IMR-90 (cell line): ENCODE measurements at regions not wholly inside any gene's neighbourhood (a gene's known extent, or its start where the extent isn't known, plus 50 kb on each side); places are given as distances from the start of the nearest gene placed in this dataset.

Experiments
- ATAC-seq: fragments of 200-7000 bp; cut with Tn5 transposase; 2 replicates; pipeline ENCODE4 v1.9.1; 2020; ENCODE audit warnings: low read depth, mild to moderate bottlenecking, moderate library complexity
- BruUV-seq: library from RNA; stranded (reverse); fragments of 400-500 nt; replicated peaks from 2 replicates; lab custom pipeline; 2021; lab: Mats Ljungman, UMichigan
- CTCF ChIA-PET: fragments of 300-600 bp; formaldehyde crosslinking; extraction: SDS; loops from one replicate; lab custom pipeline; 2021; ENCODE audit warnings: antibody characterized with exemption; lab: Yijun Ruan, JAX
- POLR2A ChIA-PET: fragments of 300-600 bp; sonication (Branson Sonifier 250); formaldehyde crosslinking; loops from one replicate; lab custom pipeline; 2022; ENCODE audit warnings: antibody characterized with exemption; ENCODE audit not compliant: unreplicated experiment; lab: Charles Lee
- DNase-seq: peaks from one replicate; pipeline ENCODE4 v3.0.0; 2013
- H2AFZ ChIP-seq: replicated peaks from 2 replicates; pipeline ENCODE3; 2013; ENCODE audit warnings: low read length, mild to moderate bottlenecking; ENCODE audit not compliant: poor library complexity
- H2AK5ac ChIP-seq: 2 replicates; pipeline ENCODE4 v1.6.1; 2013; ENCODE audit warnings: low read depth, low read length, inconsistent platforms
- H2AK9ac ChIP-seq: replicated peaks from 2 replicates; pipeline ENCODE3; 2013; ENCODE audit warnings: mild to moderate bottlenecking, low read depth, low read length, moderate library complexity; ENCODE audit not compliant: poor library complexity
- H2BK120ac ChIP-seq: 2 replicates; pipeline ENCODE4 v1.6.1; 2013; ENCODE audit warnings: low read depth, low read length, inconsistent platforms
- H2BK15ac ChIP-seq: 3 replicates; pipeline ENCODE4 v1.6.1; 2013; ENCODE audit warnings: low read depth, low read length, inconsistent platforms
- H2BK20ac ChIP-seq: 2 replicates; pipeline ENCODE4 v1.6.1; 2013; ENCODE audit warnings: low read depth, mild to moderate bottlenecking, inconsistent platforms, low read length, moderate library complexity
- H2BK5ac ChIP-seq: 2 replicates; pipeline ENCODE4 v1.6.1; 2013; ENCODE audit warnings: mild to moderate bottlenecking, low read depth, low read length, inconsistent platforms; ENCODE audit not compliant: poor library complexity, severe bottlenecking
- H3K14ac ChIP-seq: replicated peaks from 2 replicates; pipeline ENCODE4 v1.6.1; 2013; ENCODE audit warnings: low read depth, low read length, inconsistent platforms
- H3K18ac ChIP-seq: 2 replicates; pipeline ENCODE4 v1.6.1; 2013; ENCODE audit warnings: low read depth, low read length, control low read depth
- H3K23ac ChIP-seq: 2 replicates; pipeline ENCODE4 v1.6.1; 2013; ENCODE audit warnings: low read depth, low read length, inconsistent platforms
- H3K27ac ChIP-seq: 2 replicates; pipeline ENCODE4 v1.5.1; 2013; ENCODE audit warnings: mild to moderate bottlenecking, control low read depth, low read length; ENCODE audit not compliant: insufficient read depth
- H3K27me3 ChIP-seq: 2 replicates; pipeline ENCODE4 v1.6.1; 2013; ENCODE audit warnings: low read length; ENCODE audit not compliant: control insufficient read depth, insufficient read depth
- H3K36me3 ChIP-seq: 2 replicates; pipeline ENCODE4 v1.6.1; 2013; ENCODE audit warnings: low read length, mixed read lengths; ENCODE audit not compliant: control insufficient read depth, insufficient read depth
- H3K4ac ChIP-seq: 2 replicates; pipeline ENCODE4 v1.6.1; 2013; ENCODE audit warnings: low read depth, low read length, inconsistent platforms
- H3K4me1 ChIP-seq: 2 replicates; pipeline ENCODE4 v1.6.1; 2013; ENCODE audit warnings: low read length, mixed read lengths; ENCODE audit not compliant: control insufficient read depth, insufficient read depth
- H3K4me2 ChIP-seq: 2 replicates; pipeline ENCODE4 v1.6.1; 2013; ENCODE audit warnings: low read depth, mild to moderate bottlenecking, control low read depth, low read length, moderate library complexity
- H3K4me3 ChIP-seq: 2 replicates; pipeline ENCODE4 v1.5.1; 2013; ENCODE audit warnings: low read depth, mild to moderate bottlenecking, control low read depth, low read length, moderate library complexity; ENCODE audit not compliant: insufficient read depth
- H3K56ac ChIP-seq: 2 replicates; pipeline ENCODE4 v1.6.1; 2013; ENCODE audit warnings: low read length, inconsistent platforms; ENCODE audit not compliant: insufficient read depth; ENCODE audit errors: extremely low read depth
- H3K79me1 ChIP-seq, 2 experiments: 2 replicates each; pipeline ENCODE4 v1.6.1; 2013; ENCODE audit warnings: low read length in 2 of 2, inconsistent platforms in 1 of 2, low read depth in 1 of 2
- H3K9ac ChIP-seq: 2 replicates; pipeline ENCODE4 v1.6.1; 2013; ENCODE audit warnings: low read depth, low read length, control low read depth
- H3K9me1 ChIP-seq: 2 replicates; pipeline ENCODE4 v1.6.1; 2013; ENCODE audit warnings: low read length, inconsistent platforms; ENCODE audit not compliant: insufficient read depth
- H3K9me3 ChIP-seq: 2 replicates; pipeline ENCODE4 v1.6.1; 2013; ENCODE audit warnings: low read length; ENCODE audit not compliant: control insufficient read depth, insufficient read depth
- H4K20me1 ChIP-seq: 2 replicates; pipeline ENCODE4 v1.6.1; 2013; ENCODE audit warnings: low read length, inconsistent platforms; ENCODE audit not compliant: insufficient read depth
- H4K5ac ChIP-seq: 2 replicates; pipeline ENCODE4 v1.6.1; 2013; ENCODE audit warnings: mild to moderate bottlenecking, low read depth, low read length, control low read depth
- H4K8ac ChIP-seq, 2 experiments: 2 replicates each; pipeline ENCODE4 v1.6.1; 2013; ENCODE audit warnings: low read depth in 2 of 2, low read length in 2 of 2, control low read depth in 1 of 2, inconsistent platforms in 1 of 2
- H4K91ac ChIP-seq: 2 replicates; pipeline ENCODE4 v1.6.1; 2013; ENCODE audit warnings: low read depth, low read length, inconsistent platforms; ENCODE audit not compliant: insufficient read depth
- BHLHE40 ChIP-seq: fragments of 150-350 bp; IDR thresholded peaks from 2 replicates; pipeline ENCODE4 v1.6.1; 2016; ENCODE audit warnings: mild to moderate bottlenecking, low read depth, low read length
- CEBPB ChIP-seq: IDR thresholded peaks from 2 replicates; pipeline ENCODE4 v1.6.1; 2012; ENCODE audit warnings: low read depth, low read length, improper control_type of control experiment
- CHD1 ChIP-seq: IDR thresholded peaks from 2 replicates; pipeline ENCODE4 v1.6.1; 2012; ENCODE audit warnings: low read depth, low read length, improper control_type of control experiment
- CTCF ChIP-seq: conservative IDR thresholded peaks from 2 replicates; pipeline ENCODE4 v1.5.1; 2012; ENCODE audit warnings: mild to moderate bottlenecking, low read depth, low read length, improper control_type of control experiment
- ELK1 ChIP-seq: fragments of 150-350 bp; IDR thresholded peaks from 2 replicates; pipeline ENCODE4 v1.6.1; 2016; ENCODE audit warnings: low read depth, mild to moderate bottlenecking, low read length, moderate library complexity, borderline replicate concordance
- FOS ChIP-seq: fragments of 150-350 bp; IDR thresholded peaks from 2 replicates; pipeline ENCODE4 v1.6.1; 2016; ENCODE audit warnings: low read depth, low read length
- MAFK ChIP-seq: IDR thresholded peaks from 2 replicates; pipeline ENCODE4 v1.6.1; 2012; ENCODE audit warnings: low read depth, low read length, improper control_type of control experiment
- MAZ ChIP-seq: IDR thresholded peaks from 2 replicates; pipeline ENCODE4 v1.6.1; 2012; ENCODE audit warnings: low read depth, mild to moderate bottlenecking, low read length, improper control_type of control experiment, moderate library complexity, borderline replicate concordance
- MXI1 ChIP-seq: IDR thresholded peaks from 2 replicates; pipeline ENCODE4 v1.6.1; 2012; ENCODE audit warnings: low read depth, mild to moderate bottlenecking, low read length, moderate library complexity, borderline replicate concordance
- NFE2L2 ChIP-seq: fragments of 150-350 bp; IDR thresholded peaks from 2 replicates; pipeline ENCODE4 v1.6.1; 2016; ENCODE audit warnings: low read depth, mild to moderate bottlenecking, low read length
- POLR2A ChIP-seq: IDR thresholded peaks from 2 replicates; pipeline ENCODE4 v1.6.1; 2012; ENCODE audit warnings: mild to moderate bottlenecking, low read depth, low read length
- RAD21 ChIP-seq: IDR thresholded peaks from 2 replicates; pipeline ENCODE4 v1.6.1; 2012; ENCODE audit warnings: low read length, improper control_type of control experiment
- RCOR1 ChIP-seq: IDR thresholded peaks from 2 replicates; pipeline ENCODE4 v1.6.1; 2012; ENCODE audit warnings: mild to moderate bottlenecking, low read length, improper control_type of control experiment; ENCODE audit not compliant: insufficient replicate concordance
- RFX5 ChIP-seq: IDR thresholded peaks from 2 replicates; pipeline ENCODE4 v1.8.0; 2012; ENCODE audit warnings: low read depth, mild to moderate bottlenecking, low read length, moderate library complexity
- SMC3 ChIP-seq: fragments of 150-350 bp; IDR thresholded peaks from 2 replicates; pipeline ENCODE4 v1.6.1; 2016; ENCODE audit warnings: low read depth, mild to moderate bottlenecking, antibody characterized with exemption, low read length, moderate library complexity
- USF2 ChIP-seq: fragments of 150-350 bp; IDR thresholded peaks from 2 replicates; pipeline ENCODE4 v1.6.1; 2017; ENCODE audit warnings: mild to moderate bottlenecking, antibody characterized with exemption, low read length, low read depth
- WGBS, 2 experiments: methylation state at CpG; one replicate each; pipeline versions ENCODE4 v1.1.5 to v1.1.7; 2013; ENCODE audit warnings: missing lambda C conversion rate in 2 of 2; ENCODE audit not compliant: insufficient read length in 1 of 2; ENCODE audit errors: extremely low coverage in 2 of 2; 5-methylcytosine and 5-hydroxymethylcytosine counted together
- dilution Hi-C: fragments of 300-500 bp; cut with HindIII; formaldehyde crosslinking; loops from one replicate; pipeline ENCODE4 v1.14.3; 2018; ENCODE audit warnings: low sequenced_read_pairs; ENCODE audit not compliant: unreplicated experiment
- in situ Hi-C: fragments of 300-500 bp; cut with MboI; formaldehyde crosslinking; loops from 3 replicates; pipeline ENCODE4 v1.14.3; 2019; ENCODE audit warnings: low sequenced_read_pairs, inconsistent platforms, mixed read lengths
- intact Hi-C: fragments of 100-400 bp; cut with micrococcal nuclease; formaldehyde crosslinking; loops from 2 replicates; pipeline ENCODE4 v1.10.0; 2022

- BruUV-seq, result no TSS peak
- H3K79me1 ChIP-seq, result no peaks in the 10 kb centered on the region
- POLR2A ChIA-PET, result no interaction called here
- no peak overlapping the region for H3K18ac ChIP-seq
- H3K4ac ChIP-seq, result no peak overlapping the region
- H3K4me3 ChIP-seq, result no peak overlapping the region
- no peak overlapping the region for H2AK5ac ChIP-seq
- no peaks in the 10 kb centered on the region for H3K9me3 ChIP-seq
- H3K27me3 ChIP-seq, result no peaks in the 10 kb centered on the region
- no peak overlapping the region for H3K27ac ChIP-seq
- no peak overlapping the region for H4K91ac ChIP-seq
- in situ Hi-C loops (no loop called here), dilution Hi-C loops (no loop called here), intact Hi-C loops (no loop called here)
- TF ChIP-seq FOS (no peak), RCOR1 (no peak), POLR2A (no peak), ELK1 (no peak), MAZ (no peak), CTCF (no peak), BHLHE40 (no peak), CHD1 (no peak), SMC3 (no peak), RFX5 (no peak), USF2 (no peak), NFE2L2 (no peak), MAFK (no peak), MXI1 (no peak), RAD21 (no peak), CEBPB (no peak)
- no peak overlapping the region for H2BK20ac ChIP-seq
- H2AK9ac ChIP-seq, result no peak overlapping the region
- H2BK5ac ChIP-seq, result no peak overlapping the region
- DNase-seq (no peak), ATAC-seq (no peak)
- H3K4me1 ChIP-seq, result no peaks in the 10 kb centered on the region
- H3K9ac ChIP-seq, result no peak overlapping the region
- no peak overlapping the region for H3K56ac ChIP-seq
- H3K36me3 ChIP-seq, result no peaks in the 10 kb centered on the region
- no peaks in the 10 kb centered on the region for H4K20me1 ChIP-seq
- no peak overlapping the region for H3K23ac ChIP-seq
- no peak overlapping the region for H2AFZ ChIP-seq
- H4K5ac ChIP-seq, result no peak overlapping the region
- CTCF ChIA-PET, result interaction anchor here (0.6 to 0.7 kb wide), 3 partner anchors 60 to 255 kb away, joined by 3 to 4 read pairs (median 3); no protein-coding TSS in a partner anchor
- no peak overlapping the region for H2BK120ac ChIP-seq
- H4K8ac ChIP-seq, result no peak overlapping the region
- no CpG with 5 or more reads among the region's 1 CpG for WGBS, 2 experiments
- no peak overlapping the region for H3K4me2 ChIP-seq
- H3K9me1 ChIP-seq, result 0 out of 2 replicates have a peak, but pooled peaks cover 3% of the 10 kb centered on the region
- no peak overlapping the region for H2BK15ac ChIP-seq
- no peak overlapping the region for H3K14ac ChIP-seq
Observed at GRCh38 chr1:194478731-194479130, 1292.3 kb upstream of the B3GALT2 start.
